Breast epithelium (tissue), 3 donors: ENCODE measurements at regions not wholly inside any gene's neighbourhood (a gene's known extent, or its start where the extent isn't known, plus 50 kb on each side); places are given as distances from the start of the nearest gene placed in this dataset.

Experiments
- CTCF ChIP-seq, 3 donors: fragments of 450-650 bp; IDR thresholded peaks; one replicate each; pipeline ENCODE4 v1.5.1; 2016 to 2017; ENCODE audit warnings: antibody characterized with exemption in 3 of 3, mild to moderate bottlenecking in 3 of 3, moderate library complexity in 3 of 3
- POLR2A ChIP-seq: fragments of 450-650 bp; IDR thresholded peaks from one replicate; pipeline ENCODE4 v1.6.1; 2016; ENCODE audit warnings: antibody characterized with exemption, mild to moderate bottlenecking, moderate library complexity
- POLR2AphosphoS5 ChIP-seq, 3 donors: sonication (generic); formaldehyde crosslinking; IDR thresholded peaks; one replicate each; pipeline ENCODE4 v1.6.1; 2017; ENCODE audit warnings: antibody characterized with exemption in 3 of 3

- TF ChIP-seq POLR2AphosphoS5 (IDR thresholded peaks at IDR 0.05) (no peak), POLR2A (no peak), CTCF (IDR thresholded peaks at IDR 0.05) (no peak)
These were observed 145.4 kb upstream of the EYS start for GRCh38 chr6:65852369-65852852.
